Endothelial cell of umbilical vein (primary cell): ENCODE measurements at regions not wholly inside any gene's neighbourhood (a gene's known extent, or its start where the extent isn't known, plus 50 kb on each side); places are given as distances from the start of the nearest gene placed in this dataset.

Experiments used
- BruUV-seq: library from RNA; stranded (reverse); fragments of 400-500 nt; replicated peaks from 2 replicates; lab custom pipeline; 2021; lab: Mats Ljungman, UMichigan
- CTCF ChIA-PET: fragments of 300-600, 350-600 bp; sonication (Branson Sonifier 250); formaldehyde crosslinking; loops from one replicate; lab custom pipeline; 2021; ENCODE audit warnings: antibody characterized with exemption, inconsistent platforms; lab: Charles Lee
- POLR2A ChIA-PET: fragments of 300-600, 350-600 bp; sonication (Branson Sonifier 250); formaldehyde crosslinking; loops from one replicate; lab custom pipeline; 2021; ENCODE audit warnings: antibody characterized with exemption, inconsistent platforms; lab: Charles Lee
- DNase-seq: peaks from one replicate; pipeline ENCODE4 v3.0.0-alpha.2; 2011; ENCODE audit warnings: low read depth, low spot score
- FAIRE-seq: peaks from 2 replicates; lab custom pipeline; 2011; peaks lifted over from hg19 to GRCh38; lab: Jason Lieb, UNC
- H2AFZ ChIP-seq: 2 replicates; pipeline ENCODE4 v1.6.0; 2012; ENCODE audit warnings: low read depth, low read length, control low read depth, inconsistent platforms
- H3K27ac ChIP-seq: 2 replicates; pipeline ENCODE4 v1.5.1; 2011; ENCODE audit warnings: low read depth, mild to moderate bottlenecking, control low read depth, low read length, moderate library complexity; ENCODE audit not compliant: insufficient read depth
- H3K27me3 ChIP-seq, 2 experiments: 2 replicates each; pipeline versions ENCODE4 v1.6.0 to v1.6.1; 2011; ENCODE audit warnings: low read length in 2 of 2, mixed read lengths in 1 of 2; ENCODE audit not compliant: control insufficient read depth in 2 of 2, insufficient read depth in 2 of 2
- H3K36me3 ChIP-seq, 2 experiments: 2 replicates in 1 of 2; 3 replicates in 1 of 2; pipeline ENCODE4 v1.5.1; 2011; ENCODE audit warnings: low read length in 2 of 2, mild to moderate bottlenecking in 1 of 2, moderate library complexity in 1 of 2; ENCODE audit not compliant: control insufficient read depth in 2 of 2, insufficient read depth in 2 of 2; ENCODE audit errors: extremely low read depth in 1 of 2
- H3K4me1 ChIP-seq: 3 replicates; pipeline ENCODE4 v1.5.1; 2011; ENCODE audit warnings: mild to moderate bottlenecking, low read length; ENCODE audit not compliant: control insufficient read depth, insufficient read depth; ENCODE audit errors: extremely low read depth
- H3K4me2 ChIP-seq: 2 replicates; pipeline ENCODE4 v1.6.1; 2011; ENCODE audit warnings: low read length, control low read depth, mixed read lengths; ENCODE audit not compliant: insufficient read depth
- H3K4me3 ChIP-seq, 3 experiments: fragments of 200-600 bp in 1 of 3; sonication (generic), shearing (Covaris generic) in 1 of 3; replicated peaks in 1 of 3; 2 replicates each; pipeline ENCODE4 v1.5.1; 2011 to 2016; ENCODE audit warnings: control low read depth in 3 of 3, low read length in 3 of 3, mild to moderate bottlenecking in 2 of 3, inconsistent platforms in 1 of 3, low read depth in 1 of 3, moderate library complexity in 1 of 3; ENCODE audit not compliant: insufficient read depth in 1 of 3
- H3K79me2 ChIP-seq: 2 replicates; pipeline ENCODE4 v1.6.0; 2012; ENCODE audit warnings: low read length, inconsistent platforms; ENCODE audit not compliant: control insufficient read depth, insufficient read depth
- H3K9ac ChIP-seq: replicated peaks from 2 replicates; pipeline ENCODE3; 2011; ENCODE audit warnings: low read length, control low read depth; ENCODE audit not compliant: insufficient read depth; ENCODE audit errors: extremely low read depth
- H3K9me1 ChIP-seq: replicated peaks from 3 replicates; pipeline ENCODE4 v1.6.0; 2011; ENCODE audit warnings: mild to moderate bottlenecking, low read length; ENCODE audit not compliant: control insufficient read depth, insufficient read depth; ENCODE audit errors: extremely low read depth
- H3K9me3 ChIP-seq: replicated peaks from 2 replicates; pipeline ENCODE4 v1.5.1; 2012; ENCODE audit warnings: low read length, inconsistent platforms; ENCODE audit not compliant: control insufficient read depth, insufficient read depth
- H4K20me1 ChIP-seq: replicated peaks from 2 replicates; pipeline ENCODE3; 2011; ENCODE audit warnings: mild to moderate bottlenecking, low read length; ENCODE audit not compliant: control insufficient read depth, insufficient read depth; ENCODE audit errors: extremely low read depth
- EZH2 ChIP-seq: IDR thresholded peaks from 2 replicates; pipeline ENCODE4 v1.6.1; 2012; ENCODE audit warnings: borderline replicate concordance, low read depth, mild to moderate bottlenecking, moderate library complexity, low read length, inconsistent platforms; ENCODE audit not compliant: severe bottlenecking
- FOS ChIP-seq: IDR thresholded peaks from 2 replicates; pipeline ENCODE4 v1.6.1; 2011; ENCODE audit warnings: mild to moderate bottlenecking, low read length, moderate library complexity, borderline replicate concordance; ENCODE audit not compliant: insufficient read depth
- GATA2 ChIP-seq: IDR thresholded peaks from 2 replicates; pipeline ENCODE4 v1.7.0; 2011; ENCODE audit warnings: low read depth, mild to moderate bottlenecking, moderate library complexity, mixed read lengths, low read length; ENCODE audit not compliant: insufficient read length, insufficient read depth
- JUN ChIP-seq: IDR thresholded peaks from 2 replicates; pipeline ENCODE4 v1.6.1; 2011; ENCODE audit warnings: borderline replicate concordance, low read depth; ENCODE audit not compliant: insufficient read length, insufficient read depth
- MYC ChIP-seq: IDR thresholded peaks from one replicate; pipeline ENCODE4 v1.6.1; 2011; ENCODE audit warnings: mild to moderate bottlenecking, low read depth, low read length
- POLR2A ChIP-seq: IDR thresholded peaks from 2 replicates; pipeline ENCODE4 v1.6.1; 2012; ENCODE audit warnings: low read depth, mild to moderate bottlenecking, control low read depth, low read length
- POLR2AphosphoS5 ChIP-seq: IDR thresholded peaks from 2 replicates; pipeline ENCODE4 v1.6.1; 2012; ENCODE audit warnings: low read depth, mild to moderate bottlenecking, control low read depth, low read length, moderate library complexity; ENCODE audit not compliant: insufficient read depth
- dilution Hi-C: fragments of 300-500 bp; cut with MboI; formaldehyde crosslinking; loops from one replicate; pipeline ENCODE4 v1.15.0; 2019; ENCODE audit warnings: low sequenced_read_pairs; ENCODE audit not compliant: extremely low pct_ligation_motif_present
- intact Hi-C: fragments of 100-400 bp; cut with micrococcal nuclease; formaldehyde crosslinking; loops from one replicate; pipeline ENCODE4 v1.10.0; 2022
- TF ChIP-seq, protein P1 (sequence below): IDR thresholded peaks from 2 replicates; pipeline ENCODE4 v1.6.1; 2011; ENCODE audit not compliant: insufficient read depth, insufficient read length
- TF ChIP-seq, protein P2 (sequence below), 2 donors: IDR thresholded peaks; 1 replicate in 1 of 2; 2 replicates in 1 of 2; pipeline ENCODE4 v1.5.1; 2011; ENCODE audit warnings: low read length in 2 of 2, mild to moderate bottlenecking in 2 of 2, moderate library complexity in 2 of 2, control low read depth in 1 of 2, inconsistent platforms in 1 of 2, low read depth in 1 of 2; ENCODE audit not compliant: insufficient read depth in 1 of 2; ENCODE audit errors: extremely low read depth in 1 of 2

DNA sequence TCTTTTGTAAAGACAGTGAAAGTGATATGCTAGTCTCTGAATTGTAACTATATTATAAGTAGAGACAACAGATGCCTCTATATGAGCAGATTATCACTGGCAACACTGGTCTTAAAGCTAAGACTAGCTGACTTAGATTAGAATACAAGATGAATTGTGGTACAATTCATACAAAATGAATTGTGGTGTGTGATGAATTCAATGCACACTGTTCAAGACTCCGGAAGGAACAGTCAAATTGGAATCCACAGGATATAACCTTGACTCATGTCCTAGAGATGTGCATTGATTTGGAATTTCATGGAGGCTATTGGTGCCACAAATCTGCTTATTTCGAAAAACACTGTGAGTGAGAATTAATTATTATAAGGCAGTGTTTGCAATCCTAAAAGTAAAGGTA is 701.8 kb downstream of the PCDH7 start:
- Histone ChIP-seq H4K20me1 (no peaks in the 10 kb centered on the region), H3K4me2 (no peak overlapping the region), H3K27me3 (no peaks in the 10 kb centered on the region), H2AFZ (no peak overlapping the region), H3K4me1 (no peaks in the 10 kb centered on the region), H3K9ac (no peak overlapping the region), H3K4me3 (no peak overlapping the region), H3K9me1 (no peaks in the 10 kb centered on the region), H3K9me3 (no peaks in the 10 kb centered on the region), H3K36me3 (no peaks in the 10 kb centered on the region), H3K27ac (no peak overlapping the region), H3K79me2 (no peaks in the 10 kb centered on the region)
- ChIA-PET POLR2A (no interaction called here), CTCF (interaction anchor here (1.0 kb wide), 1 partner anchor 9 kb away, joined by 3 read pairs; no protein-coding TSS in a partner anchor)
- no TSS peak for BruUV-seq
- intact Hi-C loops (no loop called here), dilution Hi-C loops (no loop called here)
- FAIRE-seq: no peak
- no peak for DNase-seq
- TF ChIP-seq MYC (no peak), POLR2AphosphoS5 (no peak), POLR2A (no peak), JUN (no peak), EZH2 (no peak), GATA2 (no peak), FOS (no peak)
- TF ChIP-seq, protein P1, sequence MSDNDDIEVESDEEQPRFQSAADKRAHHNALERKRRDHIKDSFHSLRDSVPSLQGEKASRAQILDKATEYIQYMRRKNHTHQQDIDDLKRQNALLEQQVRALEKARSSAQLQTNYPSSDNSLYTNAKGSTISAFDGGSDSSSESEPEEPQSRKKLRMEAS: no peak
- TF ChIP-seq, protein P2, sequence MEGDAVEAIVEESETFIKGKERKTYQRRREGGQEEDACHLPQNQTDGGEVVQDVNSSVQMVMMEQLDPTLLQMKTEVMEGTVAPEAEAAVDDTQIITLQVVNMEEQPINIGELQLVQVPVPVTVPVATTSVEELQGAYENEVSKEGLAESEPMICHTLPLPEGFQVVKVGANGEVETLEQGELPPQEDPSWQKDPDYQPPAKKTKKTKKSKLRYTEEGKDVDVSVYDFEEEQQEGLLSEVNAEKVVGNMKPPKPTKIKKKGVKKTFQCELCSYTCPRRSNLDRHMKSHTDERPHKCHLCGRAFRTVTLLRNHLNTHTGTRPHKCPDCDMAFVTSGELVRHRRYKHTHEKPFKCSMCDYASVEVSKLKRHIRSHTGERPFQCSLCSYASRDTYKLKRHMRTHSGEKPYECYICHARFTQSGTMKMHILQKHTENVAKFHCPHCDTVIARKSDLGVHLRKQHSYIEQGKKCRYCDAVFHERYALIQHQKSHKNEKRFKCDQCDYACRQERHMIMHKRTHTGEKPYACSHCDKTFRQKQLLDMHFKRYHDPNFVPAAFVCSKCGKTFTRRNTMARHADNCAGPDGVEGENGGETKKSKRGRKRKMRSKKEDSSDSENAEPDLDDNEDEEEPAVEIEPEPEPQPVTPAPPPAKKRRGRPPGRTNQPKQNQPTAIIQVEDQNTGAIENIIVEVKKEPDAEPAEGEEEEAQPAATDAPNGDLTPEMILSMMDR (IDR thresholded peaks at IDR 0.05; ENCODE audit: extremely low read depth in 1 of 2, insufficient read depth in 1 of 2, low read depth in 1 of 2, low read length in 2 of 2): no peak
